IMR-90 (cell line): ENCODE measurements at regions not wholly inside any gene's neighbourhood (a gene's known extent, or its start where the extent isn't known, plus 50 kb on each side); places are given as distances from the start of the nearest gene placed in this dataset.

ENCODE experiments used
- ATAC-seq: fragments of 200-7000 bp; cut with Tn5 transposase; 2 replicates; pipeline ENCODE4 v1.9.1; 2020; ENCODE audit warnings: low read depth, mild to moderate bottlenecking, moderate library complexity
- BruUV-seq: library from RNA; stranded (reverse); fragments of 400-500 nt; replicated peaks from 2 replicates; lab custom pipeline; 2021; lab: Mats Ljungman, UMichigan
- CTCF ChIA-PET: fragments of 300-600 bp; formaldehyde crosslinking; extraction: SDS; loops from one replicate; lab custom pipeline; 2021; ENCODE audit warnings: antibody characterized with exemption; lab: Yijun Ruan, JAX
- POLR2A ChIA-PET: fragments of 300-600 bp; sonication (Branson Sonifier 250); formaldehyde crosslinking; loops from one replicate; lab custom pipeline; 2022; ENCODE audit warnings: antibody characterized with exemption; ENCODE audit not compliant: unreplicated experiment; lab: Charles Lee
- DNase-seq: peaks from one replicate; pipeline ENCODE4 v3.0.0; 2013
- H2AFZ ChIP-seq: replicated peaks from 2 replicates; pipeline ENCODE3; 2013; ENCODE audit warnings: low read length, mild to moderate bottlenecking; ENCODE audit not compliant: poor library complexity
- H2AK5ac ChIP-seq: 2 replicates; pipeline ENCODE4 v1.6.1; 2013; ENCODE audit warnings: low read depth, low read length, inconsistent platforms
- H2AK9ac ChIP-seq: replicated peaks from 2 replicates; pipeline ENCODE3; 2013; ENCODE audit warnings: mild to moderate bottlenecking, low read depth, low read length, moderate library complexity; ENCODE audit not compliant: poor library complexity
- H2BK120ac ChIP-seq: 2 replicates; pipeline ENCODE4 v1.6.1; 2013; ENCODE audit warnings: low read depth, low read length, inconsistent platforms
- H2BK15ac ChIP-seq: 3 replicates; pipeline ENCODE4 v1.6.1; 2013; ENCODE audit warnings: low read depth, low read length, inconsistent platforms
- H2BK20ac ChIP-seq: 2 replicates; pipeline ENCODE4 v1.6.1; 2013; ENCODE audit warnings: low read depth, mild to moderate bottlenecking, inconsistent platforms, low read length, moderate library complexity
- H2BK5ac ChIP-seq: 2 replicates; pipeline ENCODE4 v1.6.1; 2013; ENCODE audit warnings: mild to moderate bottlenecking, low read depth, low read length, inconsistent platforms; ENCODE audit not compliant: poor library complexity, severe bottlenecking
- H3K14ac ChIP-seq: replicated peaks from 2 replicates; pipeline ENCODE4 v1.6.1; 2013; ENCODE audit warnings: low read depth, low read length, inconsistent platforms
- H3K18ac ChIP-seq: 2 replicates; pipeline ENCODE4 v1.6.1; 2013; ENCODE audit warnings: low read depth, low read length, control low read depth
- H3K23ac ChIP-seq: 2 replicates; pipeline ENCODE4 v1.6.1; 2013; ENCODE audit warnings: low read depth, low read length, inconsistent platforms
- H3K27ac ChIP-seq: 2 replicates; pipeline ENCODE4 v1.5.1; 2013; ENCODE audit warnings: mild to moderate bottlenecking, control low read depth, low read length; ENCODE audit not compliant: insufficient read depth
- H3K27me3 ChIP-seq: 2 replicates; pipeline ENCODE4 v1.6.1; 2013; ENCODE audit warnings: low read length; ENCODE audit not compliant: control insufficient read depth, insufficient read depth
- H3K36me3 ChIP-seq: 2 replicates; pipeline ENCODE4 v1.6.1; 2013; ENCODE audit warnings: low read length, mixed read lengths; ENCODE audit not compliant: control insufficient read depth, insufficient read depth
- H3K4ac ChIP-seq: 2 replicates; pipeline ENCODE4 v1.6.1; 2013; ENCODE audit warnings: low read depth, low read length, inconsistent platforms
- H3K4me1 ChIP-seq: 2 replicates; pipeline ENCODE4 v1.6.1; 2013; ENCODE audit warnings: low read length, mixed read lengths; ENCODE audit not compliant: control insufficient read depth, insufficient read depth
- H3K4me2 ChIP-seq: 2 replicates; pipeline ENCODE4 v1.6.1; 2013; ENCODE audit warnings: low read depth, mild to moderate bottlenecking, control low read depth, low read length, moderate library complexity
- H3K4me3 ChIP-seq: 2 replicates; pipeline ENCODE4 v1.5.1; 2013; ENCODE audit warnings: low read depth, mild to moderate bottlenecking, control low read depth, low read length, moderate library complexity; ENCODE audit not compliant: insufficient read depth
- H3K56ac ChIP-seq: 2 replicates; pipeline ENCODE4 v1.6.1; 2013; ENCODE audit warnings: low read length, inconsistent platforms; ENCODE audit not compliant: insufficient read depth; ENCODE audit errors: extremely low read depth
- H3K79me1 ChIP-seq, 2 experiments: 2 replicates each; pipeline ENCODE4 v1.6.1; 2013; ENCODE audit warnings: low read length in 2 of 2, inconsistent platforms in 1 of 2, low read depth in 1 of 2
- H3K9ac ChIP-seq: 2 replicates; pipeline ENCODE4 v1.6.1; 2013; ENCODE audit warnings: low read depth, low read length, control low read depth
- H3K9me1 ChIP-seq: 2 replicates; pipeline ENCODE4 v1.6.1; 2013; ENCODE audit warnings: low read length, inconsistent platforms; ENCODE audit not compliant: insufficient read depth
- H3K9me3 ChIP-seq: 2 replicates; pipeline ENCODE4 v1.6.1; 2013; ENCODE audit warnings: low read length; ENCODE audit not compliant: control insufficient read depth, insufficient read depth
- H4K20me1 ChIP-seq: 2 replicates; pipeline ENCODE4 v1.6.1; 2013; ENCODE audit warnings: low read length, inconsistent platforms; ENCODE audit not compliant: insufficient read depth
- H4K5ac ChIP-seq: 2 replicates; pipeline ENCODE4 v1.6.1; 2013; ENCODE audit warnings: mild to moderate bottlenecking, low read depth, low read length, control low read depth
- H4K8ac ChIP-seq, 2 experiments: 2 replicates each; pipeline ENCODE4 v1.6.1; 2013; ENCODE audit warnings: low read depth in 2 of 2, low read length in 2 of 2, control low read depth in 1 of 2, inconsistent platforms in 1 of 2
- H4K91ac ChIP-seq: 2 replicates; pipeline ENCODE4 v1.6.1; 2013; ENCODE audit warnings: low read depth, low read length, inconsistent platforms; ENCODE audit not compliant: insufficient read depth
- BHLHE40 ChIP-seq: fragments of 150-350 bp; IDR thresholded peaks from 2 replicates; pipeline ENCODE4 v1.6.1; 2016; ENCODE audit warnings: mild to moderate bottlenecking, low read depth, low read length
- CTCF ChIP-seq: conservative IDR thresholded peaks from 2 replicates; pipeline ENCODE4 v1.5.1; 2012; ENCODE audit warnings: mild to moderate bottlenecking, low read depth, low read length, improper control_type of control experiment
- MXI1 ChIP-seq: IDR thresholded peaks from 2 replicates; pipeline ENCODE4 v1.6.1; 2012; ENCODE audit warnings: low read depth, mild to moderate bottlenecking, low read length, moderate library complexity, borderline replicate concordance
- NFE2L2 ChIP-seq: fragments of 150-350 bp; IDR thresholded peaks from 2 replicates; pipeline ENCODE4 v1.6.1; 2016; ENCODE audit warnings: low read depth, mild to moderate bottlenecking, low read length
- POLR2A ChIP-seq: IDR thresholded peaks from 2 replicates; pipeline ENCODE4 v1.6.1; 2012; ENCODE audit warnings: mild to moderate bottlenecking, low read depth, low read length
- RCOR1 ChIP-seq: IDR thresholded peaks from 2 replicates; pipeline ENCODE4 v1.6.1; 2012; ENCODE audit warnings: mild to moderate bottlenecking, low read length, improper control_type of control experiment; ENCODE audit not compliant: insufficient replicate concordance
- SMC3 ChIP-seq: fragments of 150-350 bp; IDR thresholded peaks from 2 replicates; pipeline ENCODE4 v1.6.1; 2016; ENCODE audit warnings: low read depth, mild to moderate bottlenecking, antibody characterized with exemption, low read length, moderate library complexity
- WGBS, 2 experiments: methylation state at CpG; one replicate each; pipeline versions ENCODE4 v1.1.5 to v1.1.7; 2013; ENCODE audit warnings: missing lambda C conversion rate in 2 of 2; ENCODE audit not compliant: insufficient read length in 1 of 2; ENCODE audit errors: extremely low coverage in 2 of 2; 5-methylcytosine and 5-hydroxymethylcytosine counted together
- dilution Hi-C: fragments of 300-500 bp; cut with HindIII; formaldehyde crosslinking; loops from one replicate; pipeline ENCODE4 v1.14.3; 2018; ENCODE audit warnings: low sequenced_read_pairs; ENCODE audit not compliant: unreplicated experiment
- in situ Hi-C: fragments of 300-500 bp; cut with MboI; formaldehyde crosslinking; loops from 3 replicates; pipeline ENCODE4 v1.14.3; 2019; ENCODE audit warnings: low sequenced_read_pairs, inconsistent platforms, mixed read lengths
- intact Hi-C: fragments of 100-400 bp; cut with micrococcal nuclease; formaldehyde crosslinking; loops from 2 replicates; pipeline ENCODE4 v1.10.0; 2022

- Histone ChIP-seq H3K4me2 (no peak overlapping the region), H3K27me3 (no peaks in the 10 kb centered on the region), H3K9me1 (no peaks in the 10 kb centered on the region), H2BK120ac (no peak overlapping the region), H3K27ac (no peak overlapping the region), H3K4ac (no peak overlapping the region), H3K79me1 (no peaks in the 10 kb centered on the region), H3K9ac (no peak overlapping the region), H2BK15ac (no peak overlapping the region), H3K23ac (no peak overlapping the region), H2AK5ac (no peak overlapping the region), H3K9me3 (peaks cover 11% of the 10 kb centered on the region), H2BK20ac (no peak overlapping the region), H3K56ac (no peak overlapping the region), H3K18ac (no peak overlapping the region), H3K14ac (no peak overlapping the region), H4K20me1 (no peaks in the 10 kb centered on the region), H2BK5ac (no peak overlapping the region), H4K5ac (no peak overlapping the region), H2AK9ac (no peak overlapping the region), H2AFZ (no peak overlapping the region), H4K8ac (no peak overlapping the region), H3K4me3 (no peak overlapping the region), H3K36me3 (no peaks in the 10 kb centered on the region), H3K4me1 (no peaks in the 10 kb centered on the region), H4K91ac (no peak overlapping the region)
- TF ChIP-seq NFE2L2 (no peak), BHLHE40 (no peak), POLR2A (no peak), RCOR1 (no peak), SMC3 (no peak), CTCF (no peak), MXI1 (no peak)
- in situ Hi-C loops, result no loop called here
- POLR2A ChIA-PET, result interaction anchor here (0.5 kb wide), 1 partner anchor 72 kb away, joined by 3 read pairs; no protein-coding TSS in a partner anchor
- intact Hi-C loops, result no loop called here
- dilution Hi-C loops, result no loop called here
- ATAC-seq (no peak), DNase-seq (no peak)
- CTCF ChIA-PET, result no interaction called here
- BruUV-seq, result no TSS peak
- WGBS, 2 experiments, result no CpG with 5 or more reads among the region's 7 CpGs
These were observed 53.6 kb upstream of the MAP10 start for GRCh38 chr1:232751393-232752140.
